HepG2 (cell line): ENCODE measurements at regions not wholly inside any gene's neighbourhood (a gene's known extent, or its start where the extent isn't known, plus 50 kb on each side); places are given as distances from the start of the nearest gene placed in this dataset.

ENCODE experiments used
- BCL6 ChIP-seq: IDR thresholded peaks from 2 replicates; pipeline ENCODE4 v1.6.1; 2016; ENCODE audit warnings: missing genetic modification reagents, missing compliant biosample characterization
- EP300 ChIP-seq, 3 experiments: sonication (generic) in 1 of 3; formaldehyde crosslinking in 1 of 3; IDR thresholded peaks; 2 replicates each; pipeline versions ENCODE4 v1.5.1 to v1.6.1; 2011 to 2020; ENCODE audit warnings: low read depth in 2 of 3, low read length in 2 of 3, borderline replicate concordance in 1 of 3, improper control_type of control experiment in 1 of 3, mild to moderate bottlenecking in 1 of 3, missing genetic modification reagents in 1 of 3, moderate library complexity in 1 of 3
- EZH2 ChIP-seq: conservative IDR thresholded peaks from 2 replicates; pipeline ENCODE4 v1.6.1; 2012; ENCODE audit warnings: mild to moderate bottlenecking, low read depth, low read length, moderate library complexity
- FOXC1 ChIP-seq: sonication (generic); formaldehyde crosslinking; IDR thresholded peaks from 2 replicates; pipeline ENCODE4 v1.8.0; 2022; ENCODE audit warnings: mild to moderate bottlenecking, missing genetic modification reagents, borderline replicate concordance
- GPN1 ChIP-seq: sonication (generic); formaldehyde crosslinking; IDR thresholded peaks from 2 replicates; pipeline ENCODE4 v1.5.1; 2020; ENCODE audit warnings: missing genetic modification reagents, borderline replicate concordance
- GZF1 ChIP-seq: sonication (generic); formaldehyde crosslinking; IDR thresholded peaks from 2 replicates; pipeline ENCODE4 v1.5.1; 2020; ENCODE audit warnings: mild to moderate bottlenecking, missing genetic modification reagents
- HHEX ChIP-seq: IDR thresholded peaks from 2 replicates; pipeline ENCODE4 v1.6.1; 2016; ENCODE audit warnings: control low read depth
- HMG20A ChIP-seq: IDR thresholded peaks from 2 replicates; pipeline ENCODE4 v1.6.1; 2016; ENCODE audit warnings: borderline replicate concordance
- IKZF4 ChIP-seq: sonication (generic); formaldehyde crosslinking; IDR thresholded peaks from 2 replicates; pipeline ENCODE4 v1.5.1; 2020; ENCODE audit warnings: borderline replicate concordance, mild to moderate bottlenecking, low read depth, missing genetic modification reagents; ENCODE audit errors: not compliant biosample characterization
- MBD4 ChIP-seq: IDR thresholded peaks from 2 replicates; pipeline ENCODE4 v1.6.1; 2012; ENCODE audit warnings: low read length, inconsistent platforms, borderline replicate concordance
- MLLT10 ChIP-seq: sonication (generic); formaldehyde crosslinking; IDR thresholded peaks from 2 replicates; pipeline ENCODE4 v1.4.0; 2020; ENCODE audit warnings: missing genetic modification reagents
- NR3C1 ChIP-seq: sonication (generic); formaldehyde crosslinking; IDR thresholded peaks from 2 replicates; pipeline ENCODE4 v1.4.0; 2020; ENCODE audit warnings: missing genetic modification reagents
- RARA ChIP-seq: IDR thresholded peaks from 2 replicates; pipeline ENCODE4 v1.6.1; 2016; ENCODE audit warnings: missing genetic modification reagents, missing compliant biosample characterization
- RBM39 ChIP-seq: fragments of 200-400 bp; formaldehyde crosslinking; IDR thresholded peaks from one replicate; pipeline ENCODE4 v1.6.1; 2018; ENCODE audit warnings: antibody characterized with exemption, mild to moderate bottlenecking, low read depth, low read length; ENCODE audit not compliant: poor library complexity, severe bottlenecking
- RXRA ChIP-seq: sonication (generic); formaldehyde crosslinking; IDR thresholded peaks from 2 replicates; pipeline ENCODE4 v1.5.1; 2020; ENCODE audit warnings: missing genetic modification reagents
- RXRB ChIP-seq: IDR thresholded peaks from 2 replicates; pipeline ENCODE4 v1.6.1; 2016; ENCODE audit warnings: borderline replicate concordance, missing genetic modification reagents, missing compliant biosample characterization
- SALL1 ChIP-seq: sonication (generic); formaldehyde crosslinking; IDR thresholded peaks from 2 replicates; pipeline ENCODE4 v1.8.0; 2022; ENCODE audit warnings: mild to moderate bottlenecking, missing genetic modification reagents
- SNRNP70 ChIP-seq: fragments of 200-400 bp; formaldehyde crosslinking; IDR thresholded peaks from 2 replicates; pipeline ENCODE4 v1.6.1; 2017; ENCODE audit warnings: mild to moderate bottlenecking, low read depth, low read length, moderate library complexity
- ZBTB2 ChIP-seq: sonication (generic); formaldehyde crosslinking; IDR thresholded peaks from 2 replicates; pipeline ENCODE4 v1.8.0; 2022; ENCODE audit warnings: low read depth, missing genetic modification reagents
- ZBTB26 ChIP-seq: IDR thresholded peaks from 2 replicates; pipeline ENCODE4 v1.6.1; 2016; ENCODE audit warnings: missing compliant biosample characterization, missing genetic modification reagents, borderline replicate concordance
- ZMYM2 ChIP-seq: sonication (generic); formaldehyde crosslinking; IDR thresholded peaks from 2 replicates; pipeline ENCODE4 v1.8.0; 2022; ENCODE audit warnings: mild to moderate bottlenecking, missing genetic modification reagents
- ZNF510 ChIP-seq: sonication (generic); formaldehyde crosslinking; IDR thresholded peaks from 2 replicates; pipeline ENCODE4 v1.4.0; 2020; ENCODE audit warnings: low read depth, mild to moderate bottlenecking, missing genetic modification reagents
- ZNF570 ChIP-seq: sonication (generic); formaldehyde crosslinking; IDR thresholded peaks from 2 replicates; pipeline ENCODE4 v1.4.0; 2020; ENCODE audit warnings: mild to moderate bottlenecking, missing genetic modification reagents, borderline replicate concordance
- ZSCAN20 ChIP-seq: sonication (generic); formaldehyde crosslinking; IDR thresholded peaks from 2 replicates; pipeline ENCODE4 v1.4.0; 2020; ENCODE audit warnings: missing genetic modification reagents, mild to moderate bottlenecking, borderline replicate concordance
- TF ChIP-seq, protein P1 (sequence below): IDR thresholded peaks from 2 replicates; pipeline ENCODE4 v1.6.1; 2016; ENCODE audit warnings: mild to moderate bottlenecking
- TF ChIP-seq, protein P2 (sequence below): sonication (generic); formaldehyde crosslinking; IDR thresholded peaks from 2 replicates; pipeline ENCODE4 v1.4.0; 2020; ENCODE audit warnings: mild to moderate bottlenecking, missing genetic modification reagents
- TF ChIP-seq, protein P3 (sequence below): fragments of 450-650 bp; IDR thresholded peaks from 2 replicates; pipeline ENCODE4 v1.6.1; 2017

DNA sequence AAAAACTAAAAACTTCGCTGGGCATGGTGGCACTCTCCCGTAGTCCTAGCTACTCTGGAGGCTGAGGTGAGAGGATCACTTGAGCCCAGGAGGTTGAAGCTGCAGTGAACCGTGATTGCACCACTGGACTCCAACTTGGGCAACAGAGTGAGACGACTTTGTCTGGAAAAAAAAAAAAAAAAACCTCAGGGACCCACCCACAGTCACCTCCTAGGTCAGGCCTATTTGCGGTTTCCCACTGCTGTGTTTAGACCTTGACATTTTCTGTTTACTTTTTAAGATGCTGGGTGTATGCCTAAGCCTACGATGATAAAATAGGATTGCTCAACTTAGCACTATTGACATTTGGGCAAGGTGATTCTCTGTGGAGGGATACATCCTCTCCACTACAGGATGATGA is 197.4 kb upstream of the TBL1X start (continued):
- TF ChIP-seq NR3C1 (CRISPR knock-in tag) (no peak), ZBTB2 (CRISPR knock-in tag) (no peak), RXRB (CRISPR knock-in tag) (0 out of 2 replicates have a peak, but pooled peaks have one; percentile 41), MBD4 (no peak), HMG20A (CRISPR knock-in tag) (peak; percentile 77; the same call in 1 of the 2 replicates), MLLT10 (no peak), BCL6 (CRISPR knock-in tag) (peak; percentile 63), EZH2 (no peak), HHEX (CRISPR knock-in tag) (peak; percentile 84), RARA (CRISPR knock-in tag) (peak; percentile 69), ZMYM2 (CRISPR knock-in tag) (no peak), ZNF510 (no peak), GPN1 (CRISPR knock-in tag) (no peak), FOXC1 (CRISPR knock-in tag) (no peak), ZNF570 (CRISPR knock-in tag) (no peak), SNRNP70 (no peak), EP300 (IDR thresholded peaks at IDR 0.05; ENCODE audit: low read depth in 2 of 2, low read length in 2 of 2) (peak in 1 of 2 experiments; percentile 70; a peak in 2 of 4 replicates), EP300 (CRISPR knock-in tag; IDR thresholded peaks at IDR 0.05; ENCODE audit: borderline replicate concordance) (no peak), RXRA (CRISPR knock-in tag) (no peak), ZBTB26 (CRISPR knock-in tag) (no peak), SALL1 (CRISPR knock-in tag) (peak; percentile 48; the same call in 1 of the 2 replicates), RBM39 (no peak), GZF1 (CRISPR knock-in tag) (no peak), IKZF4 (CRISPR knock-in tag) (no peak), ZSCAN20 (CRISPR knock-in tag) (no peak)
- TF ChIP-seq, protein P1, sequence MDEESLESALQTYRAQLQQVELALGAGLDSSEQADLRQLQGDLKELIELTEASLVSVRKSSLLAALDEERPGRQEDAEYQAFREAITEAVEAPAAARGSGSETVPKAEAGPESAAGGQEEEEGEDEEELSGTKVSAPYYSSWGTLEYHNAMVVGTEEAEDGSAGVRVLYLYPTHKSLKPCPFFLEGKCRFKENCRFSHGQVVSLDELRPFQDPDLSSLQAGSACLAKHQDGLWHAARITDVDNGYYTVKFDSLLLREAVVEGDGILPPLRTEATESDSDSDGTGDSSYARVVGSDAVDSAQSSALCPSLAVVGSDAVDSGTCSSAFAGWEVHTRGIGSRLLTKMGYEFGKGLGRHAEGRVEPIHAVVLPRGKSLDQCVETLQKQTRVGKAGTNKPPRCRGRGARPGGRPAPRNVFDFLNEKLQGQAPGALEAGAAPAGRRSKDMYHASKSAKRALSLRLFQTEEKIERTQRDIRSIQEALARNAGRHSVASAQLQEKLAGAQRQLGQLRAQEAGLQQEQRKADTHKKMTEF (CRISPR knock-in tag), result no peak
- TF ChIP-seq, protein P2, sequence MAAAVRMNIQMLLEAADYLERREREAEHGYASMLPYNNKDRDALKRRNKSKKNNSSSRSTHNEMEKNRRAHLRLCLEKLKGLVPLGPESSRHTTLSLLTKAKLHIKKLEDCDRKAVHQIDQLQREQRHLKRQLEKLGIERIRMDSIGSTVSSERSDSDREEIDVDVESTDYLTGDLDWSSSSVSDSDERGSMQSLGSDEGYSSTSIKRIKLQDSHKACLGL, result no peak
- TF ChIP-seq, protein P3, sequence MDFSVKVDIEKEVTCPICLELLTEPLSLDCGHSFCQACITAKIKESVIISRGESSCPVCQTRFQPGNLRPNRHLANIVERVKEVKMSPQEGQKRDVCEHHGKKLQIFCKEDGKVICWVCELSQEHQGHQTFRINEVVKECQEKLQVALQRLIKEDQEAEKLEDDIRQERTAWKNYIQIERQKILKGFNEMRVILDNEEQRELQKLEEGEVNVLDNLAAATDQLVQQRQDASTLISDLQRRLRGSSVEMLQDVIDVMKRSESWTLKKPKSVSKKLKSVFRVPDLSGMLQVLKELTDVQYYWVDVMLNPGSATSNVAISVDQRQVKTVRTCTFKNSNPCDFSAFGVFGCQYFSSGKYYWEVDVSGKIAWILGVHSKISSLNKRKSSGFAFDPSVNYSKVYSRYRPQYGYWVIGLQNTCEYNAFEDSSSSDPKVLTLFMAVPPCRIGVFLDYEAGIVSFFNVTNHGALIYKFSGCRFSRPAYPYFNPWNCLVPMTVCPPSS, result no peak
